K562 (cell line): ENCODE measurements at regions not wholly inside any gene's neighbourhood (a gene's known extent, or its start where the extent isn't known, plus 50 kb on each side); places are given as distances from the start of the nearest gene placed in this dataset.

Experiments
- ATAC-seq: fragments of 200-7000 bp; cut with Tn5 transposase; 3 replicates; pipeline ENCODE4 v1.9.1; 2020; ENCODE audit warnings: moderate library complexity
- BruUV-seq: library from RNA; stranded (reverse); fragments of 400-500 nt; replicated peaks from 2 replicates; lab custom pipeline; 2021; lab: Mats Ljungman, UMichigan
- CTCF ChIA-PET: fragments of 300-600 bp; formaldehyde crosslinking; extraction: SDS; loops from one replicate; lab custom pipeline; 2021; ENCODE audit warnings: low intra/inter-chr PET ratio; lab: Yijun Ruan, JAX
- POLR2A ChIA-PET: fragments of 300-600, 350-650 bp; sonication (Branson Sonifier 250); formaldehyde crosslinking; extraction: SDS; loops from one replicate; lab custom pipeline; 2021; ENCODE audit warnings: antibody characterized with exemption, inconsistent platforms; lab: Yijun Ruan, JAX
- DNase-seq, 4 experiments: peaks; one replicate each; pipeline versions ENCODE4 v3.0.0 to v3.0.0-alpha.2; 2011 to 2018; ENCODE audit warnings: low spot score in 3 of 4, mixed read lengths in 3 of 4; ENCODE audit errors: extremely low read depth in 1 of 4
- FAIRE-seq: peaks from 2 replicates; lab custom pipeline; 2011; peaks lifted over from hg19 to GRCh38; lab: Jason Lieb, UNC
- H2AFZ ChIP-seq: 2 replicates; pipeline ENCODE4 v1.6.0; 2011; ENCODE audit warnings: low read depth, low read length, control low read depth, inconsistent platforms
- H3K27ac ChIP-seq: fragments of 200-600 bp; 3 replicates; pipeline ENCODE4 v1.8.0; 2011; ENCODE audit warnings: low read depth, mild to moderate bottlenecking, control low read depth, inconsistent platforms, low read length, moderate library complexity, mixed read lengths; ENCODE audit errors: extremely low read depth
- H3K27me3 ChIP-seq, 2 experiments: fragments of 300-600 bp in 1 of 2; 2 replicates in 1 of 2; 3 replicates in 1 of 2; pipeline versions ENCODE4 v1.6.0 to v1.8.0; 2011; ENCODE audit warnings: inconsistent platforms in 2 of 2, low read length in 2 of 2, mild to moderate bottlenecking in 1 of 2, mixed read lengths in 1 of 2, moderate library complexity in 1 of 2; ENCODE audit not compliant: control insufficient read depth in 2 of 2, insufficient read depth in 2 of 2
- H3K36me3 ChIP-seq: fragments of 300-600 bp; 3 replicates; pipeline ENCODE4 v1.8.0; 2011; ENCODE audit warnings: mild to moderate bottlenecking, low read length, inconsistent platforms; ENCODE audit not compliant: control insufficient read depth, insufficient read depth
- H3K4me1 ChIP-seq, 2 experiments: fragments of 200-600 bp in 1 of 2; replicated peaks in 1 of 2; 2 replicates in 1 of 2; 3 replicates in 1 of 2; pipeline versions ENCODE4 v1.5.1 to v1.8.0; 2011; ENCODE audit warnings: inconsistent platforms in 2 of 2, low read length in 2 of 2, mild to moderate bottlenecking in 1 of 2, mixed read lengths in 1 of 2, moderate library complexity in 1 of 2; ENCODE audit not compliant: control insufficient read depth in 2 of 2, insufficient read depth in 2 of 2
- H3K4me2 ChIP-seq: 2 replicates; pipeline ENCODE4 v1.6.1; 2011; ENCODE audit warnings: low read length, control low read depth, inconsistent platforms, mixed read lengths; ENCODE audit not compliant: insufficient read depth
- H3K4me3 ChIP-seq: fragments of 200-600 bp; sonication (generic), shearing (Covaris generic); 2 replicates; pipeline ENCODE4 v1.5.1; 2016; ENCODE audit warnings: control low read depth, inconsistent platforms
- H3K79me2 ChIP-seq: fragments of 200-600 bp; 3 replicates; pipeline ENCODE4 v1.8.0; 2011; ENCODE audit warnings: low read length, inconsistent platforms; ENCODE audit not compliant: control insufficient read depth, insufficient read depth
- H3K9ac ChIP-seq, 2 experiments: 2 replicates each; pipeline versions ENCODE4 v1.6.0 to v1.6.1; 2011; ENCODE audit warnings: low read depth in 2 of 2, low read length in 2 of 2, control low read depth in 1 of 2, inconsistent platforms in 1 of 2, mild to moderate bottlenecking in 1 of 2, mixed read lengths in 1 of 2; ENCODE audit not compliant: insufficient read depth in 1 of 2
- H3K9me1 ChIP-seq: one replicate; pipeline ENCODE4 v1.6.0; 2011; ENCODE audit warnings: inconsistent platforms, mild to moderate bottlenecking, low read length, moderate library complexity; ENCODE audit not compliant: control insufficient read depth, insufficient read depth
- H3K9me3 ChIP-seq: replicated peaks from 2 replicates; pipeline ENCODE4 v1.5.1; 2011; ENCODE audit warnings: low read depth, low read length, inconsistent platforms; ENCODE audit not compliant: control insufficient read depth, insufficient read depth
- H4K20me1 ChIP-seq: replicated peaks from 2 replicates; pipeline ENCODE4 v1.6.1; 2011; ENCODE audit warnings: low read length, inconsistent platforms, mixed read lengths; ENCODE audit not compliant: control insufficient read depth, insufficient read depth
- BRD4 ChIP-seq: fragments of 200-600 bp; sonication (generic); IDR thresholded peaks from 2 replicates; pipeline ENCODE4 v1.6.1; 2017; ENCODE audit warnings: inconsistent platforms
- CBX1 ChIP-seq: sonication (generic); IDR thresholded peaks from 2 replicates; pipeline ENCODE4 v1.6.1; 2016; ENCODE audit warnings: antibody characterized with exemption, low read depth, mild to moderate bottlenecking
- DACH1 ChIP-seq: fragments of 450-650 bp; IDR thresholded peaks from 2 replicates; pipeline ENCODE4 v1.6.1; 2018; ENCODE audit not compliant: partially characterized antibody
- GATAD2B ChIP-seq: fragments of 450-650 bp; IDR thresholded peaks from 2 replicates; pipeline ENCODE4 v1.6.1; 2017; ENCODE audit warnings: mild to moderate bottlenecking, borderline replicate concordance
- KLF6 ChIP-seq: fragments of 250-450 bp; sonication (Bioruptor Pico); IDR thresholded peaks from 2 replicates; pipeline ENCODE4 v1.4.0; 2020; ENCODE audit warnings: mild to moderate bottlenecking, moderate library complexity, borderline replicate concordance
- NRF1 ChIP-seq, 2 experiments: fragments of 450-650 bp; IDR thresholded peaks in 1 of 2; conservative IDR thresholded peaks in 1 of 2; 2 replicates each; pipeline ENCODE4 v1.6.1; 2014; ENCODE audit warnings: mild to moderate bottlenecking in 2 of 2
- PCBP2 ChIP-seq: fragments of 200-400 bp; formaldehyde crosslinking; IDR thresholded peaks from 2 replicates; pipeline ENCODE4 v1.6.1; 2018; ENCODE audit warnings: low read length, low read depth, mild to moderate bottlenecking, moderate library complexity; ENCODE audit not compliant: poor library complexity, severe bottlenecking
- TAF9B ChIP-seq: fragments of 450-650 bp; IDR thresholded peaks from 2 replicates; pipeline ENCODE4 v1.6.1; 2018; ENCODE audit warnings: mild to moderate bottlenecking; ENCODE audit not compliant: partially characterized antibody
- TEAD2 ChIP-seq: fragments of 450-650 bp; IDR thresholded peaks from 2 replicates; pipeline ENCODE4 v1.6.1; 2016; ENCODE audit warnings: missing genetic modification characterization, control low read depth, missing compliant biosample characterization
- ZNF133 ChIP-seq: fragments of 250-450 bp; sonication (Bioruptor Pico); IDR thresholded peaks from 2 replicates; pipeline ENCODE4 v1.4.0; 2020; ENCODE audit warnings: mild to moderate bottlenecking
- ZNF239 ChIP-seq: fragments of 250-450 bp; sonication (Bioruptor Pico); IDR thresholded peaks from 2 replicates; pipeline ENCODE4 v1.4.0; 2020; ENCODE audit warnings: mild to moderate bottlenecking
- ZNF253 ChIP-seq: fragments of 250-450 bp; sonication (Bioruptor Pico); conservative IDR thresholded peaks from 2 replicates; pipeline ENCODE4 v1.6.1; 2021; ENCODE audit warnings: mild to moderate bottlenecking
- WGBS: fragments of 100-300 bp; shearing (Covaris generic); methylation state at CpG from one replicate; pipeline ENCODE4 v1.1.6; 2016; ENCODE audit warnings: low coverage, mixed read lengths; ENCODE audit not compliant: insufficient coverage; ENCODE audit errors: missing lambda C conversion rate; 5-methylcytosine and 5-hydroxymethylcytosine counted together
- in situ Hi-C: fragments of 300-500 bp; cut with MboI; formaldehyde crosslinking; loops from 4 replicates; pipeline ENCODE4 v1.15.0; 2018; ENCODE audit warnings: inconsistent platforms, mixed read lengths
- intact Hi-C: fragments of 100-400 bp; cut with micrococcal nuclease; formaldehyde crosslinking; loops from 2 replicates; pipeline ENCODE4 v1.14.2; 2022
- TF ChIP-seq, protein P1 (sequence below), 2 experiments: fragments of 450-650 bp; IDR thresholded peaks; 2 replicates each; pipeline ENCODE4 v1.6.1; 2016; ENCODE audit warnings: mild to moderate bottlenecking in 2 of 2, borderline replicate concordance in 1 of 2, low read depth in 1 of 2, moderate library complexity in 1 of 2
- TF ChIP-seq, protein P2 (sequence below): fragments of 250-450 bp; sonication (Bioruptor Pico); IDR thresholded peaks from 2 replicates; pipeline ENCODE4 v1.5.0; 2021; ENCODE audit warnings: mild to moderate bottlenecking, borderline replicate concordance

DNA sequence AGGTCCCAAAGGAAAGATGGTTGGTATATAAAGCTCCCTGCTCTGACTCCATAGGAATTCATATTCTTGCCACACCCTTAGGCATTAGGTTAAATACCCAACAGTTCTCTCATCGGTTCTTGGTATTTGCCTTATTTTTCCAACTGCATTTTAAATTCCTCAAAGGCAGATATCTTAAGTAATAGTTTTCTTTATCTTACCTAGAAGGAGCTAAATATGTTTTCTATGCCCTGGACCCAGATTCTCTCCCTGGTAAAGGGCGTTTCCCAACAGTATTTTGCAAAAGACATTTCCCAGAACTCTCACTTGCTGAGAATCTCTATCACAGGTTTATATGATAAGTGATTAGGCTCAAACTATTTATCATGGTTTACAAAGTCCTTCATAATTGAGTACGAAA lies 158.6 kb upstream of the BDNF start:
- H3K79me2 ChIP-seq, result no peaks in the 10 kb centered on the region
- 8% methylated on average over 3 of the region's 3 CpGs for WGBS
- no peak for ATAC-seq
- no TSS peak for BruUV-seq
- H3K4me2 ChIP-seq, result no peak overlapping the region
- POLR2A ChIA-PET, result interaction anchor here (0.6 kb wide), 1 partner anchor 9 kb away, joined by 3 read pairs; no protein-coding TSS in a partner anchor
- CTCF ChIA-PET, result no interaction called here
- TF ChIP-seq PCBP2 (no peak), TEAD2 (tag) (no peak), GATAD2B (no peak), NRF1 (conservative IDR thresholded peaks at IDR 0.05 in 1 of 2, IDR thresholded peaks at IDR 0.05 in 1 of 2) (no peak), TAF9B (no peak), BRD4 (no peak), ZNF239 (CRISPR knock-in tag) (no peak), ZNF133 (CRISPR knock-in tag) (no peak), DACH1 (no peak), CBX1 (no peak), ZNF253 (CRISPR knock-in tag) (no peak), KLF6 (CRISPR knock-in tag) (no peak)
- TF ChIP-seq, protein P1, sequence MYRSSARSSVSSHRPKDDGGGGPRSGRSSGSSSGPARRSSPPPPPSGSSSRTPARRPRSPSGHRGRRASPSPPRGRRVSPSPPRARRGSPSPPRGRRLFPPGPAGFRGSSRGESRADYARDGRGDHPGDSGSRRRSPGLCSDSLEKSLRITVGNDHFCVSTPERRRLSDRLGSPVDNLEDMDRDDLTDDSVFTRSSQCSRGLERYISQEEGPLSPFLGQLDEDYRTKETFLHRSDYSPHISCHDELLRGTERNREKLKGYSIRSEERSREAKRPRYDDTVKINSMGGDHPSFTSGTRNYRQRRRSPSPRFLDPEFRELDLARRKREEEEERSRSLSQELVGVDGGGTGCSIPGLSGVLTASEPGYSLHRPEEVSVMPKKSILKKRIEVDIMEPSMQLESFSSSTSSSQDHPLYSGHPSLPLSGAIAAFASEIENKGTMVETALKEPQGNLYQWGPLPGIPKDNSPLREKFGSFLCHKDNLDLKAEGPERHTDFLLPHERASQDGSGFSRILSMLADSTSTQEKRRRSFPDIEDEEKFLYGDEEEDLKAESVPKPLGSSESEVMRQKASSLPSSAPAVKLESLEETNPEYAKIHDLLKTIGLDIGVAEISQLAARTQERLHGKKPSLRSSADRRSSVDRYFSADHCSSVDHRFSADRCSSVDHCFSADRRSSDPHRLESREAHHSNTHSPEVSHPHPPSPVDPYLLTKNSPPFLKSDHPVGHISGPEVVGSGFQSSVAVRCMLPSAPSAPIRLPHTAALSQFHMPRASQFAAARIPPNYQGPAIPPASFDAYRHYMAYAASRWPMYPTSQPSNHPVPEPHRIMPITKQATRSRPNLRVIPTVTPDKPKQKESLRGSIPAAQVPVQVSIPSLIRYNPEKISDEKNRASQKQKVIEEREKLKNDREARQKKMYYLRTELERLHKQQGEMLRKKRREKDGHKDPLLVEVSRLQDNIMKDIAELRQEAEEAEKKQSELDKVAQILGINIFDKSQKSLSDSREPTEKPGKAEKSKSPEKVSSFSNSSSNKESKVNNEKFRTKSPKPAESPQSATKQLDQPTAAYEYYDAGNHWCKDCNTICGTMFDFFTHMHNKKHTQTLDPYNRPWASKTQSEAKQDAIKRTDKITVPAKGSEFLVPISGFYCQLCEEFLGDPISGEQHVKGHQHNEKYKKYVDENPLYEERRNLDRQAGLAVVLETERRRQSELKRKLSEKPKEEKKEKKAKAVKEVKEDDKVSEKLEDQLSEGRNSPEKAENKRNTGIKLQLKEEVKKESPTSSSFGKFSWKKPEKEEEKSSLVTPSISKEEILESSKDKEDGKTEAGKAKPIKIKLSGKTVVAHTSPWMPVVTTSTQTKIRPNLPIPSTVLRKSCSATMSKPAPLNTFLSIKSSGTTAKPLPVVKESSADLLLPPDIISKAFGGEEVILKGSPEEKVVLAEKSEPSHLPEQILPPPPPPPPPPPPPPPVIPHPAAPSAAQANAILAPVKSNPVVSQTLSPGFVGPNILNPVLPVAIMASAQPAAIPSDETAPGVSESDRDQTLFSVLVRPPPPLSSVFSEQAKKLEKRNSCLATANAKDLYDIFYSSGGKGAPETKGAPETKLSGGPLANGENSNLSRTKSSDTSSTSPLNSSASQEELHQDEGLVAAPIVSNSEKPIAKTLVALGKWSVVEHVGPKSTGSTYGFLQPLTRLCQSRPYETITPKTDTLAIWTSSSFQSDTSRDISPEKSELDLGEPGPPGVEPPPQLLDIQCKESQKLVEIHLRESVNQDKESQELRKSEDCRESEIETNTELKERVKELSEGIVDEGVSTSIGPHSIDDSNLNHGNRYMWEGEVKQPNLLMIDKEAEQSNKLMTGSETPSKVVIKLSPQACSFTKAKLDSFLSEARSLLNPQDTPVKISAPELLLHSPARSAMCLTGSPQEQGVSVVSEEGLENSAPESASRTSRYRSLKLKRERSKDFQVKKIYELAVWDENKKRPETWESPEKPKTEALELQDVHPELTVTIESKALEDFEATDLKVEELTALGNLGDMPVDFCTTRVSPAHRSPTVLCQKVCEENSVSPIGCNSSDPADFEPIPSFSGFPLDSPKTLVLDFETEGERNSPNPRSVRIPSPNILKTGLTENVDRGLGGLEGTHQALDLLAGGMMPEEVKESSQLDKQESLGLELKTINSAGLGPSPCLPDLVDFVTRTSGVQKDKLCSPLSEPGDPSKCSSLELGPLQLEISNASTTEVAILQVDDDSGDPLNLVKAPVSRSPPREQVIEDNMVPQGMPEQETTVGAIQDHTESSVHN (IDR thresholded peaks at IDR 0.05; ENCODE audit: borderline replicate concordance in 1 of 2, low read depth in 1 of 2), result no peak
- TF ChIP-seq, protein P2, sequence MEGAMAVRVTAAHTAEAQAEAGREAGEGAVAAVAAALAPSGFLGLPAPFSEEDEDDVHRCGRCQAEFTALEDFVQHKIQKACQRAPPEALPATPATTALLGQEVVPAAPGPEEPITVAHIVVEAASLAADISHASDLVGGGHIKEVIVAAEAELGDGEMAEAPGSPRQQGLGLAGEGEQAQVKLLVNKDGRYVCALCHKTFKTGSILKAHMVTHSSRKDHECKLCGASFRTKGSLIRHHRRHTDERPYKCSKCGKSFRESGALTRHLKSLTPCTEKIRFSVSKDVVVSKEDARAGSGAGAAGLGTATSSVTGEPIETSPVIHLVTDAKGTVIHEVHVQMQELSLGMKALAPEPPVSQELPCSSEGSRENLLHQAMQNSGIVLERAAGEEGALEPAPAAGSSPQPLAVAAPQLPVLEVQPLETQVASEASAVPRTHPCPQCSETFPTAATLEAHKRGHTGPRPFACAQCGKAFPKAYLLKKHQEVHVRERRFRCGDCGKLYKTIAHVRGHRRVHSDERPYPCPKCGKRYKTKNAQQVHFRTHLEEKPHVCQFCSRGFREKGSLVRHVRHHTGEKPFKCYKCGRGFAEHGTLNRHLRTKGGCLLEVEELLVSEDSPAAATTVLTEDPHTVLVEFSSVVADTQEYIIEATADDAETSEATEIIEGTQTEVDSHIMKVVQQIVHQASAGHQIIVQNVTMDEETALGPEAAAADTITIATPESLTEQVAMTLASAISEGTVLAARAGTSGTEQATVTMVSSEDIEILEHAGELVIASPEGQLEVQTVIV (CRISPR knock-in tag), result no peak
- TF ChIP-seq, all 486 proteins: peak for 0
- H3K27me3 ChIP-seq, result no peaks in the 10 kb centered on the region
- H2AFZ ChIP-seq, result no peak overlapping the region
- H4K20me1 ChIP-seq, result no peaks in the 10 kb centered on the region
- intact Hi-C loops (no loop called here), in situ Hi-C loops (no loop called here)
- no peaks in the 10 kb centered on the region for H3K9me3 ChIP-seq
- no peaks in the 10 kb centered on the region for H3K9me1 ChIP-seq
- H3K4me1 ChIP-seq, result no peaks in the 10 kb centered on the region
- FAIRE-seq, result no peak
- DNase-seq, result no peak
- no peak overlapping the region for H3K4me3 ChIP-seq
- no peak overlapping the region for H3K9ac ChIP-seq
- no peak overlapping the region for H3K27ac ChIP-seq
- H3K36me3 ChIP-seq, result no peaks in the 10 kb centered on the region
